Stimulated activated naive CD8-positive, alpha-beta T cell treated with anti-CD3 and anti-CD28 coated beads, Interleukin-15, Interleukin-2, amounts not matched to agents 100 ng/mL and 50 ng/mL, for 24 hours (primary cell): ENCODE measurements at regions not wholly inside any gene's neighbourhood (a gene's known extent, or its start where the extent isn't known, plus 50 kb on each side); places are given as distances from the start of the nearest gene placed in this dataset.

ENCODE experiments used
- H3K27ac Mint-ChIP-seq: one replicate; pipeline ENCODE4 v1.8.0; 2021; ENCODE audit warnings: mild to moderate bottlenecking, mixed read lengths
- H3K27me3 Mint-ChIP-seq: one replicate; pipeline ENCODE4 v1.8.0; 2021; ENCODE audit warnings: mixed read lengths
- H3K36me3 Mint-ChIP-seq: one replicate; pipeline ENCODE4 v1.8.0; 2021; ENCODE audit warnings: low read depth, mixed read lengths
- H3K4me1 Mint-ChIP-seq: one replicate; pipeline ENCODE4 v1.8.0; 2021; ENCODE audit warnings: low read depth, mixed read lengths
- H3K4me3 Mint-ChIP-seq: one replicate; pipeline ENCODE4 v1.8.0; 2021; ENCODE audit warnings: mild to moderate bottlenecking, mixed read lengths
- H3K9me3 Mint-ChIP-seq: one replicate; pipeline ENCODE4 v1.8.0; 2021; ENCODE audit warnings: mixed read lengths

DNA sequence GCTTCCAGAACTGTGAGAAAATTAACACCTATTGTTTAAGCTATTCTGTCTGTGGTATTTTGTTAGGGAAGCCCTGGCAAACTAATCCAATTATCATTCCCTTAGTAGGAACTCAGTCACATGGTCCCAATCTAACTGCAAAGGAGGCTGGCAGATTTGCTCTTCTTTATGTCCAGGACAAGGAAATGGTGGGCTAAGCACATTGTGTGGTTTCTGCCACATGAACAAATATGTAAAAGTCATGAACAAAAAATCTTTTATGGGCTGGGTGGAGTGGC, 278.6 kb upstream of the RPL38 start:
- Mint-ChIP-seq H3K36me3 (no peaks in the 10 kb centered on the region), H3K9me3 (no peaks in the 10 kb centered on the region), H3K27ac (no peak overlapping the region), H3K4me3 (no peak overlapping the region), H3K27me3 (peaks cover 14% of the 10 kb centered on the region), H3K4me1 (peaks cover 7% of the 10 kb centered on the region)

DNA sequence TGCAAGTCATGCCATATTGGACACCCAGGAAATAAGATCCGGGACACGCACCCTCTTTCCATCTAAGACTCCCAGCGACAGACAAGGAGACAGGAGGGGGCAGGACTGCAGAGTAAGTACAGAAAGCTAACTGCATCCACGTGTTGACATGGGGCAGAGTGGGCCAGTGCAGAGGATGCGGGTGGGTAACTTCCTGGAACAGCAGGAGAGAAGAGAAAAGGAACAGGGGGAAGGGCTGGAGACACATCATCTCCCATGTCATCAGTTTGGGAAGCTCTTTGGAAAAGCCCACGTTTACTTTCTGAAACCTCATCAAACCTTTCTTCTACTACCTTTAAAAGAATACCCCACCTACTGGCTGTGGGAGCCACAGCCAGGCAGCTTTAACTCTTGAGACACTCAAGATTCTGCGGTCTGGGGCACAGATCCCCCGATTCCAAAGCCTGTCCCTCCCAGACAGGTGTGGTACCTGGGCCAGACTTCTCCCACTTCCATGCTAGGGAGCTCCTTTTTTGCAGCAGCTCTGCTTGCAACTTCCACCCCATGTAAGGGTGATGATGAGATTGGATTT, 273.5 kb upstream of the RPL38 start:
- Mint-ChIP-seq H3K9me3 (no peaks in the 10 kb centered on the region), H3K27me3 (no peaks in the 10 kb centered on the region), H3K27ac (no peak overlapping the region), H3K4me3 (no peak overlapping the region), H3K36me3 (no peaks in the 10 kb centered on the region), H3K4me1 (no peaks in the 10 kb centered on the region)

DNA sequence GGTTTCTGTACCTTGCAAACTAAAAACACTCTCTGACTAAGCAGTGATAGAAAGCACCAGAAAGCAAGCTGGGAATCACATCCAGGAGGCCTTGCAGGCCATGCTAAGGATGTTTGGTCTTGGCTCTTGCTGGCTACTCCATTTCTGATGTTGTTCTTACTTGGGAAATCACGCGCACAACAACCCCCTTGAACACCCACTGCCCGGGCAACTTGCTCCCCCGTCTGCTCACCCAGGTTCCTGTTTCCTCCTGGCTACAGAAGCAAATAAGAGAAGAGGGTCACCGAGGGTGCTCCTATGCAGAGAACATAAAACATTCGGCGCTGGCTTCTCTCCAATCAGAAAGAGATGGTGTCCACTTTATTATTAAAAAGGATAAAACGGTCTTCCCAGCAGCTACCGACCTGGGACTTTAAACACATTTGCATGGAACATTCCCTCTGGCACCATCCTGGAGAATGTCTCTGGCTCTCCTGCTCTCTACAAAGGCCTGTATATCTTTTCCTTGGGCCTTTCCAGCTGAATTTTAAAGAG, 271.2 kb upstream of the RPL38 start:
- Mint-ChIP-seq H3K36me3 (no peaks in the 10 kb centered on the region), H3K9me3 (no peaks in the 10 kb centered on the region), H3K4me1 (no peaks in the 10 kb centered on the region), H3K27ac (no peak overlapping the region), H3K4me3 (no peak overlapping the region), H3K27me3 (no peaks in the 10 kb centered on the region)

DNA sequence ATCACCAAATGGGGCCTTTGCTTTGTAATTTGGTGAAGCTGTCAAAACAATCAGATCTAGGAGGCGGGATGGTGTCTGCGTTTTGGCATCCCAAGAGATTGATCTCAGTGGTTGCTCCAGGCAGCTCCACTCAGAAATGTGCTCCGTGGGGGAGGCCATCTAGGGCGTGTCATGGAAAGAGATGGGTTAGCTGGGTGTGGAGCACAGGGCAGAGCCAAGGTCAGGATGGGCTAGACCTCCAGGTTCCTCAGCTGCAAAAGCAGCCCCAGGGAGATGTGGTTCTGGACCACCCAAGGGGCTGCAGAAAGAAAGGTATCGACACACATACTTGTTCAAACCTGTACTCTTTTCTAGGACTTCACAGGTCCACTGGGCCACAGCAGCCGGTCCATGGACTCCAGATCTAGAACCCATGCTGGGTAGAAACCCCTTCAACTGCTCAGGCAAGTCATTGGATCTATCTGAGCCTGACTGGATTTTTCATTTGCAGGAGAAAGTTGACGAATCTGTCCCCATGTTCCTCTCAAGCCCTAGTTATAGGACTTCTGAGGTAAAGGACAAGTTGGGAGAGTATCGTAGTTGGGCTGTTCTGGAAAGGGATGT, 270.2 kb upstream of the RPL38 start:
- Mint-ChIP-seq H3K9me3 (no peaks in the 10 kb centered on the region), H3K27me3 (no peaks in the 10 kb centered on the region), H3K4me3 (no peak overlapping the region), H3K27ac (no peak overlapping the region), H3K4me1 (no peaks in the 10 kb centered on the region), H3K36me3 (no peaks in the 10 kb centered on the region)

DNA sequence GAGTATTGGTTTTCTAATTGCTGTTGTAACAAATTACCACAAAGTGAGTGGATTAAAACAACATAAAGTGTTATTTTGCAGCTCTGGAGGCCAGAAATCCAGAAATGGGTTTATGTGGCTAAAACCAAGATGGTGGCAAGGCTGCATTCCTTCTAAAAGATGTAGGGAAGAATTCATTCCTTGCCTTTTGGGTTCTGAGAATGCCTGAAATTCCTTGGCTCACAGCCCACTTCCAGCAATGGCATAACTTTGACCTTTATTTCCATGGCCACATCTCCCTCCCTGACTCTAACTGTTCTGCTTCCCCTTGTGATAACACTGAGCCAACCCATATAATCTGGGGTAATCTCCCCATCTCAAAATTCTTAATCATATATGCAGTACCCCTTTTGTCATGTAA, 269.6 kb upstream of the RPL38 start:
- Mint-ChIP-seq H3K4me3 (no peak overlapping the region), H3K27me3 (no peaks in the 10 kb centered on the region), H3K27ac (no peak overlapping the region), H3K36me3 (no peaks in the 10 kb centered on the region), H3K9me3 (no peaks in the 10 kb centered on the region), H3K4me1 (no peaks in the 10 kb centered on the region)

DNA sequence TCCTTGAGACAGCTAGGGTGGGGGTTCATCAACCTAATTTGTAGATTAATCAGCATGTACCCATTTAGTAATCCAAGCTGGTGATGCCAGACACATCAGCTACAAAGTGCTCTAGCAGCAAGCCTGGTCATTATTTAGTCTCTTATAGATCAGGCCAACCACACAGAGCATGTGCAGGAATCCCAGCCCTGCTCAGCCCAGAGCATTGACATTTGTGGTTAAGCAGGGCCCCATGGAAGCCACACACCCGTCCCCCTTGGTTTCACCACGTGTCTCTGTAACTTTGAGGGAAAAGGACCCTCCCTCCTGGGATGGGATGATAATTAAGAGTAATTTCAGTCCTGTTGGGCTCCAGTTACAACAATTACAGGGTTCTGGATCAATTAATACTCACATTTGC, 268.8 kb upstream of the RPL38 start:
- H3K27me3 Mint-ChIP-seq: no peaks in the 10 kb centered on the region
- H3K9me3 Mint-ChIP-seq: no peaks in the 10 kb centered on the region
- no peaks in the 10 kb centered on the region for H3K36me3 Mint-ChIP-seq
- H3K4me1 Mint-ChIP-seq: no peaks in the 10 kb centered on the region
- no peak overlapping the region for H3K27ac Mint-ChIP-seq
- H3K4me3 Mint-ChIP-seq: no peak overlapping the region

DNA sequence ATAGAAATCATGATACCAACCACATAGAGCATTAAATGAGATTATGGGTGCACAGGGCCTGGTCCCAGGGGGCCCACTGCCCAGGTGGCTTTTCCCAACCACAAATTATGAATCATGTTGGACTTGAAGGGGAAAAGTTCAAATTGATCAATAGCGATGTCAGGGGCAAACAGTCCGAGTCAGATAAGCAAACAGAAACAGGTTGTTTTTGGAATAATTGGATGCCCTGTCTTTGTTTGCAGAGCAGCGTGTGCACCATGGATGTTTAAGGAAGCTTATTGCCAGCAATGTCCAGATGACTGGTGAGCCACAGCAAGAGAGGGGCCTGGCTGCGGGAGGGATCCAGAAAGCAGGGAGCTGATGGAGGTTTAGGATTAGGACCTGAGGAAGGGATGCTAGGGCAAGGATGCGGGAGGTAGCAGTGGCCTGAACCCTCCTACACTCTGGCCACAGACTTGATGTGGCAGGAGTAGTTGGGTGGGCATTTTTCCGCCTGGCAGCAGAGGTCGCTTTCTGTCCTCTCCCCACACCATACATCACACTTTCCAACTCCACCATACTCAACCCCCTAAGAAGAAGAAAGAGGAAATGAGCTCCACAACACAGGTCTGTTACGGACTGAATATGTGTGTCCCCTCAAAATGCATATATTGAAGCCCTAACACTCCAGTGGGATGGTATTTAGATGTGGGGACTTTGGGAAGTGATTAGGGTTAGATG, 266.4 kb upstream of the RPL38 start:
- Mint-ChIP-seq H3K36me3 (no peaks in the 10 kb centered on the region), H3K9me3 (no peaks in the 10 kb centered on the region), H3K27me3 (peaks cover 6% of the 10 kb centered on the region), H3K4me3 (no peak overlapping the region), H3K27ac (no peak overlapping the region), H3K4me1 (no peaks in the 10 kb centered on the region)

DNA sequence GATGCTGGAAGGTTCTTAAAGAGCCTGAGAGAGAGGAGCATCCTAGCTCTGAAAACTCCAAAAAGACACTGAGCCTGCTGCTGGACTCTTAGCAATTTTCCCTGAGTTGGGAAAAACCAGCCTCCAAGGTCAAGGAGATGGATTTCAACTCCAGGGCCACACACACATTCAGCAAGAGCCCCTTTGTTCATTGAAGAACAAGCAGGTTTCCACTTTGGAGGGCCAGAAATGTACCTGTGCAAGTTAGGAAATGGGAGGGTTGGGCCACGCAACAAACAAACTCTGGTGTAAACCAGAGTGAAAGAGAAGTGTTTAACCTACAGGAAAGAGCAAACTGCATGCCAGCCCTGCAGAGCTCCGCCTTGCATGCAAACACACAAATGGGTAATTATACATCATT, 264.8 kb upstream of the RPL38 start:
- Mint-ChIP-seq H3K4me1 (no peaks in the 10 kb centered on the region), H3K4me3 (no peak overlapping the region), H3K27me3 (peaks cover 6% of the 10 kb centered on the region), H3K9me3 (no peaks in the 10 kb centered on the region), H3K36me3 (no peaks in the 10 kb centered on the region), H3K27ac (no peak overlapping the region)

DNA sequence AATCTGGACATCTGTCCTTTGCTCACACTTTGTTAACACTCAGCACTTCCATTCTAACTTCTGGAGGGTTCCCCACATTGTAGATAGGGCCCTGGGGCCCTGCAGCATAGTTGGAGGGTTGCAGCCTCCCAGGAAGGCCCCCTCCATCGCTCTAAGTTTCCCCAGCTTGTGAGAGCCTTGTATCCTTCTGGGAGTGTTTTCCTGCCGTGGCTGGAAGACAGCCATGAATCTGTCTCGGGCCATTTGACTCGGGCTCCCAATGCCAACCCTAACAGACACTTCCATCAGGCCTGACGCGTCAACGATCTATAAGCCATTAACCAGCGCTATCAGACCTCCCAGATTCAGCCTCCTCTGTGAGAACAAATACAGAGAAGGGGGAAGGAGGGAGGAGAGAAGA, 263.7 kb upstream of the RPL38 start:
- H3K4me3 Mint-ChIP-seq: no peak overlapping the region
- no peak overlapping the region for H3K27ac Mint-ChIP-seq
- no peaks in the 10 kb centered on the region for H3K36me3 Mint-ChIP-seq
- H3K4me1 Mint-ChIP-seq: no peaks in the 10 kb centered on the region
- H3K9me3 Mint-ChIP-seq: no peaks in the 10 kb centered on the region
- peaks cover 6% of the 10 kb centered on the region for H3K27me3 Mint-ChIP-seq

DNA sequence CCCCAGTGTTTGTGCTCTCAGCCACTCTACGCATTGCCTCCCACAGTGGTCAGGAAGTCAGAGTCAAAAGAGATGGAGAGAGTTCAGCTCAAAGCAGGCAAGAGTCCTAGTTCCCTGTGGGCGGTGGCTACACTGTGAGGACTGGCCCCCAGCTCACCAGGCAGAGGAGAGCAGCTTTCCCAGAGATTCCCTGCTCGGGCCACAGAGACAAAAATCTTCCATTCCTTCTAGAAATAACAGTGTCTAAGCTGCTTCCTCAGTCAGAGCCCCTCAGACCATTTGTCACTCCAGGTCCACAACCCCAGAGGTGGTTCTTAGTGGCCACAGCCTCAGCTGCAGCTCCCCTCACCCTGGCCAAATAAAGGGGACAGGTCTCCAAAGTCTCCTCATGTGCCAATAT, 263.0 kb upstream of the RPL38 start:
- no peaks in the 10 kb centered on the region for H3K36me3 Mint-ChIP-seq

DNA sequence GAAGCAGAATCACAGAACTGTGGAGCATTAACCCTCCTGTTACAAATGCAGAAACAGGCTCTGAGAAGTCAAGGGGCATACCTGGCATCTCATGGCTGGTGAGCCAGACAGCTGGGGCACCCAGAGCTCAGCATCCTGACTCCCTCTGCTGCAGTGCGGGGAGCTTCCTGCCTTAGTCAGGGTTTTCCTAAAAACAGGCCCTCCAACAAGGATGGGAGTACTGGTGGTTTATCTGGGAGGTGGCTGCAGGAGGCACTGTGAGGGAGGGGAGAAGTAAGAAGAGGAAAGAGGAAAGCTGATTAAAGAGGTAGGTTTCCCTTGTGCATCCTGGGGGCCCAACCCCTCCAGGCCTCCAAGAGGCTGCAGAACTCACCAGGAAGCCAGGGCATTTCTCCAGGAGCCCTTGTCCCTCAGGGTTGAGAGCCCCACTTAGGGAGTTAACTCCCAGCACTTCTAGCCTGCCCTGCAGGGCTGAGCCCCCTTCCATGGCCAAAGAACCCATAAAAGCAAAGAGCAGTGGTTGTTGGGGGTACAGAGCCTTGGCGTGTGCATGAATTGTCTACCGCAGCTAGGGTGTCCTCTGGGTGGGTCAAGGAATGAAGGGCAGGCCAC, 261.5 kb upstream of the RPL38 start:
- Mint-ChIP-seq H3K36me3 (no peaks in the 10 kb centered on the region), H3K27me3 (peaks cover 6% of the 10 kb centered on the region), H3K9me3 (no peaks in the 10 kb centered on the region), H3K27ac (no peak overlapping the region), H3K4me1 (no peaks in the 10 kb centered on the region), H3K4me3 (no peak overlapping the region)

More for the DNA sequence above, 263.0 kb upstream of the RPL38 start:
- Mint-ChIP-seq H3K4me3 (no peak overlapping the region), H3K4me1 (no peaks in the 10 kb centered on the region), H3K27me3 (peaks cover 6% of the 10 kb centered on the region), H3K9me3 (no peaks in the 10 kb centered on the region), H3K27ac (no peak overlapping the region)

DNA sequence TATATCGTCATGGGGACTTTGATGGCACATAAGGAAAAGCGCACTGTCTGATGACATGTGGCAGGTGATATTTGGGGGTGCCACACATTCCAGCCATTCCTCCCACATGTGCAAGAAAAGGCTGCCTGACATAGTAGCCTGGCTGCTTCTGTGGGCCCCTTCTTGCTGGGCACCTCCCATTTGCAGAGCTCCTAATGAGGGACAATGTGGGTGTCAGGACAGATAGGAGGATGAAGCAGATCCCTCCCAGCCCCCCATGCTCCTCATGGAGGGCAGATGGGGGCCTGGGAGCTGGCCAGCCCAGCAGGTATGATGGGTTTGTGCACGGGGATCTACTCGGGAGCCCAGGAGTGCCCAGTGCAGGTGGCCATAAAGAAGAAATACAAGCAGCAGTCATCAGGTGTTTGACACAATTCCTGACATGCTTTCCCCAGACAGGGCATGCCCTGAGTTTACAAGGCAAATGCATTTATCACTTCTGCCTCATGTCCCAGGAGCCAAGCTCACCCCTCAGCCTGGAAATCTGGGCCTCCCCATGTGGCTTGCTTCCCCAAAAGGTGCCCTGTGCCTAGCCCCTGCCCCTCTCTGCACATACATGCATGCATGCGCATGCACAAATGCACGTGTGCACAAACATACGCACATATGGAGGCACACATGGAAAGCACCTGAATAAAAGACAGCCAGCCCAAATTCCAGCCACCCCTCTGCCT, 260.6 kb upstream of the RPL38 start:
- H3K4me3 Mint-ChIP-seq: no peak overlapping the region
- H3K36me3 Mint-ChIP-seq: no peaks in the 10 kb centered on the region
- no peaks in the 10 kb centered on the region for H3K4me1 Mint-ChIP-seq
- H3K27ac Mint-ChIP-seq: no peak overlapping the region
- peaks cover 6% of the 10 kb centered on the region for H3K27me3 Mint-ChIP-seq
- no peaks in the 10 kb centered on the region for H3K9me3 Mint-ChIP-seq

DNA sequence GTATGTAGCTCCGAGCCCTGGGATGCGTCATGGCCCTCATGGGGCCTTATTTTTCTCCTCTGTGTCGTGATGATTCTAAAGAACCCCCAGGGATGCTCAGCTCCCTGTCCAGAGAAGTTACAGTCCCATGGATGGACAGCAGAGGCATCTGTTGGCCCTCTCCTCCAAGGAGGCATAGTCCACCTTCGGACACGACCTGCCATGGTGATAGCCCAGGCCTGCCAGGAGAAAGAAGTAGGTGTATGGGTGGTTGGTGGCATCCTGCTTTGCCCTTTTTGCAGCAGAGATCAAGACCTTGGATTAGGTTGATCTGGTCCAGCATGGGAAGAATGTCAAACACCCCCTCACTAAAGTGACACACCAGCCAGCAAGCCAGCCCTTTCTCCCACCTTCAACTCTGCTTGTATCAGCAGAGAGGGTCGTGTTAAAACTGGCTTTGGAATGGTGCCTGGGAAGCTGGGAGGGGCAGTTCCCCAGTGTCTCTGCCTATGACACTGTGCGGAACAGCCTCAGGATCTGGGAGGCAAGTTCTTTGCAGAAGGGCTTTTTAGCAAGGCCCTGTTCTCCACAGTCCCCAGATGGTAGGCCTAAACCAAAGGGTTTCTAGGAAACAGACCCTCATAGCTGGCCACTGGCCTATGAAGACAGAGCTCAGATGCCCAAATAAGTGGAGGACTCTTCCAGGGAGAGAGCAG, 259.9 kb upstream of the RPL38 start:
- Mint-ChIP-seq H3K27ac (no peak overlapping the region), H3K36me3 (no peaks in the 10 kb centered on the region), H3K4me1 (no peaks in the 10 kb centered on the region), H3K9me3 (no peaks in the 10 kb centered on the region), H3K4me3 (no peak overlapping the region), H3K27me3 (peaks cover 6% of the 10 kb centered on the region)

DNA sequence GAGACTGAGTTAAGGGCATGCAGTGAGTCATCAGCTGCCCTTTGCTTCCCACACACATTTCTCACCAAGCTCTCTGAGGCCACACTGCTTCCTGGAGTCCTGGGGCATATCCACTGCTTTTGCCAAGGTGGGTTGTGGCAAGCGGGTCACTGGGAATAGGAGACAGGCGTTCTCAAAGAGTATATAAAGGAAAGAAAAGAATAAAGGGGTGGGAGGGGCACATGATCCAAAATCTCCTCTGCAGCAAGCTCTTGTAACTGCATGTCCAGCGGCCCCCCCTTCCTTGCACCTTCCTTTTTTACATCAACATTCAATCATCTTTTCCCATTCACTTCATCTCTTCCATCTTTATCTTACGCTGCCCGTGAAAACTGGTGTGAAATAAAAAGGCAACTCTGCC, 259.1 kb upstream of the RPL38 start:
- no peaks in the 10 kb centered on the region for H3K36me3 Mint-ChIP-seq
- no peaks in the 10 kb centered on the region for H3K4me1 Mint-ChIP-seq
- no peak overlapping the region for H3K27ac Mint-ChIP-seq
- no peaks in the 10 kb centered on the region for H3K9me3 Mint-ChIP-seq
- peaks cover 6% of the 10 kb centered on the region for H3K27me3 Mint-ChIP-seq
- H3K4me3 Mint-ChIP-seq: no peak overlapping the region
